OCI-LY3 (cell line): ENCODE measurements at regions not wholly inside any gene's neighbourhood (a gene's known extent, or its start where the extent isn't known, plus 50 kb on each side); places are given as distances from the start of the nearest gene placed in this dataset.

Source experiments
- EZH2phosphoT487 ChIP-seq: fragments of 200-600 bp; shearing (Covaris generic); IDR thresholded peaks from 2 replicates; pipeline ENCODE4 v1.6.1; 2018; ENCODE audit warnings: antibody characterized with exemption, mixed run types, low read depth
- TF ChIP-seq, protein P1 (sequence below): fragments of 200-600, 300-600 bp; sonication (generic); IDR thresholded peaks from 2 replicates; pipeline ENCODE4 v1.5.1; 2014; ENCODE audit warnings: antibody characterized with exemption, low read length, low read depth

DNA sequence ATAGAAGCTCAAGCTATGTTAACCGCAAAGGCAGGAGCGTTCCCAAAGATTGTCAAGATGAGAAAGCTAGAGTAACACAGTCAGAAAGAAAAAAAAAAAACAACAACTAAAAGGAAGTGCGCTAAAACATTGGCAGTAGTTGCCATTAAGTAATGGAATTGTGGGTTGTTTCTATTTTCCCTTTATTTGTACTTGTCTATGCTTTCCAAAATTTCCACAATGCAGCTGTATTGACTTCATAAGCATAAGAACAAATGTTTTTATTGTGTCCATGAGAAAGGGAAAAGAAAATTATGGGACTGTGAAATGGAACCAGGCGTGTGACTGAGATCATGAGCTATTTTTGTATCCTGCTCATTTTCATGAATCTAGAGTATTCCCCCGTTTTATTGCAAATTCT lies 153.4 kb downstream of the TMEM114 start:
- TF ChIP-seq, protein P1, sequence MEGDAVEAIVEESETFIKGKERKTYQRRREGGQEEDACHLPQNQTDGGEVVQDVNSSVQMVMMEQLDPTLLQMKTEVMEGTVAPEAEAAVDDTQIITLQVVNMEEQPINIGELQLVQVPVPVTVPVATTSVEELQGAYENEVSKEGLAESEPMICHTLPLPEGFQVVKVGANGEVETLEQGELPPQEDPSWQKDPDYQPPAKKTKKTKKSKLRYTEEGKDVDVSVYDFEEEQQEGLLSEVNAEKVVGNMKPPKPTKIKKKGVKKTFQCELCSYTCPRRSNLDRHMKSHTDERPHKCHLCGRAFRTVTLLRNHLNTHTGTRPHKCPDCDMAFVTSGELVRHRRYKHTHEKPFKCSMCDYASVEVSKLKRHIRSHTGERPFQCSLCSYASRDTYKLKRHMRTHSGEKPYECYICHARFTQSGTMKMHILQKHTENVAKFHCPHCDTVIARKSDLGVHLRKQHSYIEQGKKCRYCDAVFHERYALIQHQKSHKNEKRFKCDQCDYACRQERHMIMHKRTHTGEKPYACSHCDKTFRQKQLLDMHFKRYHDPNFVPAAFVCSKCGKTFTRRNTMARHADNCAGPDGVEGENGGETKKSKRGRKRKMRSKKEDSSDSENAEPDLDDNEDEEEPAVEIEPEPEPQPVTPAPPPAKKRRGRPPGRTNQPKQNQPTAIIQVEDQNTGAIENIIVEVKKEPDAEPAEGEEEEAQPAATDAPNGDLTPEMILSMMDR, result no peak
- no peak for TF ChIP-seq EZH2phosphoT487
